ENCODE measurements at regions not wholly inside any gene's neighbourhood (a gene's known extent, or its start where the extent isn't known, plus 50 kb on each side); places are given as distances from the start of the nearest gene placed in this dataset.

DNA sequence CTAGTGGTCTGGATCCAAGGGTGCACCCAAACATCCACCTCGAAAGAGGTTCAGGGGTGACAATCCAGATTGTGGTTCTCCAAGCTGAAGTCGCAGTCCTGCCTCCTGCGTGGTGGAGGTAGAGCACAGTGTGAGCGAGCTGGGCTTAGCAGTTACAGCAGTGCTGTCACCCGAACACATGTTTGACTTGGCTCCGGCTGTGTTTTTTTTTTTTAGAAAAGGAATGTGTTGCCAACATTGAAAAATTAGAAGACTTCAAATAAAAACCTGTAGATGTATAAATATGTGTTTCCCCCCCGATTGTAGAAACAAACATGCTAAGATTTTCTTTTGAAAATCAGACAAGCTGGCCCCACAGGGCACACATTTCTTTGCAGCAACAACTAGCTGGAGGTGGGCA lies 530.8 kb downstream of the SHQ1 start:
- no peak for DNase-seq

DNA sequence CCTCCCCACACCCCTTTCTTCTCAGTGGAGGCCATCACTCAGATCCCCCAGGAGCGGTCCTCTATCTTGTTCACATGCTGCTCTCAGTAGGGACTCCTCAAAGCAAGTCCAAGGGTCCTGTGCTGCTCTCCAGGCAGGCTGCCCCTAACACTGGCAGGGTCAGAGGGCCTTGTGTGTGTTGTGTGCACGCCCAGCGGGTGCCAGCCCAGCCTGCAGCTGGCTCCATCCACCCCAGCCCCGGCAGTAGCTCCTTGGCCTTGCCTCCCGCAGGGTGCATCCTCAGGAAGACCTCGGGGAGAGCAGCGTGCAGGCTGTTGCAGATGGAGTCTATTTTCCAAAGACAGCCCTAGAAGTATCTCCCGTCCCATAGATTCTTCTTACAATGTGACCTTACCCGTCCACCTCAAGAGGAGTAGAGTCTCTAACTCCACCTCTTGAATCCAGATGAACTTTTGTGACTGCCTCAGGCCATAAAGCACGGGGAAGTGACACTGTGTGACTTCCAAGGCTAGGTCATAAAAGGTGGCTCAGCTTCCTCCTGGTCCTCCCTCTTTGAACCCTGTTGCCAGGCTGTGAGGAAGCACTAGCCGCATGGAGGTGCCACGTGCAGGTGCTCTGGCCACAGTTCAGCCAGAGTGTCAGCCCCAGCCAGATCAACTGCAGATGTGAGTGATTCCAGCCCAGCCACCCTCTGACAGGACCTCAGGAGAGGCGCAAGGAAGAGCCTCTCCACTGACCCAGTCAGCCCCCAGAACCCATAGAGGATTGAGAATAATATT lies 531.6 kb downstream of the SHQ1 start:
- no peak for DNase-seq

DNA sequence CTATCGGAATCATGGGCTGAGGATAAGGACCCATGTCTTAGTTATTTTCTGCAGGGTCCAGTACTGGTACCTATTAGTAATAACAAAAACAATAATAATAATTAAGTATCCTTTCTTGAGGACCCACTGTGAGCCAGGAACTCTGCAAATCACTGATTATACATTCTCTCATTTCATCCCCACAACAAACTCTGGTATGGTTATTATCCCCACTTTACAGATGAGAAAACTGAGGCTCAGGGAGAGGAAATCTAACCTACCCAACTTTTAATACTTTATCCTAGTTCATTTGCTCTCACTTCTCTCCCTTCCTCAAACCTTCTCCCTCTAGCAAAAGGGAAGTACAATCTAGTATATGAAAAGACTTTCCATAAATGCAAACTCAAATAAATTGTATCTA lies 528.4 kb upstream of the PROK2 start:
- no peak for DNase-seq

DNA sequence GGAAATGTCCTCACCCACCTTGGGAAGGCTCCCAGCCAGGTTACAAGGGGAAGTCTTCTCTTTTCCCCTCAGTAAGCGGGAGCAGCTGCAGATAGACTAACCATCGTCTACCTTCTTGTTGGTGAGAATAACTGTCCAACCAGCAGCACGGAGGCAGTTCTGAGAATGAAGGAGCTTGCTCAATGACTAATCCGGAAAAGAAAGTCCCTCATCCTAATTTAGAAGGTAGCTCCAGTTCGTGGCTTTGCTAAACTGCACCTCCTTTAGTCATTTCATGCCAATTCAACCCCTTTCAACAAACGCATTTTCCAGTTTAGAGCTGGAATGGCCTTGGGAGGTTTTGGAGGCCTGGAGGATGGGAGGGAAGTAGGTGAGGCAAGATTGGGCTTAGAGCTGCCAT lies 527.4 kb upstream of the PROK2 start:
- DNase-seq = no peak

DNA sequence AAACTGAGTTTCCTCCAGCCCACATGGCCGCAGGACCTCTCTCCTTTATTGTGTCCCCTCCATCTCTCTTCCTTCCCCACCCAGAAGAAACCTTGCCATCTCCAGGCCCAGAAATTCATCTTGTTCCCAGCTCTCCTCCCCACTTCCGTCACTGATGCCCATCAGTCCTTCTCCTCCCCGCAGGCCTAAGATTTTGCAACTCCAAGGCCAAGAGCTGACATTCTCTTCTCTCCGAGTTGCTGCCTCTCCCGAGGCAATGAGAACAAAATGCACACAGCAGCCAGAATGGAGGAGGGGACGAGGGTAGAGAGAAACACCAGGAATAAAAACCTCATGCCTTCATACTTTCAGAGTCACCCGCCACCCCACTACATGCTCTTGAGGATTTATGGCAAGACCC lies 526.5 kb upstream of the PROK2 start:
- no peak for DNase-seq

DNA sequence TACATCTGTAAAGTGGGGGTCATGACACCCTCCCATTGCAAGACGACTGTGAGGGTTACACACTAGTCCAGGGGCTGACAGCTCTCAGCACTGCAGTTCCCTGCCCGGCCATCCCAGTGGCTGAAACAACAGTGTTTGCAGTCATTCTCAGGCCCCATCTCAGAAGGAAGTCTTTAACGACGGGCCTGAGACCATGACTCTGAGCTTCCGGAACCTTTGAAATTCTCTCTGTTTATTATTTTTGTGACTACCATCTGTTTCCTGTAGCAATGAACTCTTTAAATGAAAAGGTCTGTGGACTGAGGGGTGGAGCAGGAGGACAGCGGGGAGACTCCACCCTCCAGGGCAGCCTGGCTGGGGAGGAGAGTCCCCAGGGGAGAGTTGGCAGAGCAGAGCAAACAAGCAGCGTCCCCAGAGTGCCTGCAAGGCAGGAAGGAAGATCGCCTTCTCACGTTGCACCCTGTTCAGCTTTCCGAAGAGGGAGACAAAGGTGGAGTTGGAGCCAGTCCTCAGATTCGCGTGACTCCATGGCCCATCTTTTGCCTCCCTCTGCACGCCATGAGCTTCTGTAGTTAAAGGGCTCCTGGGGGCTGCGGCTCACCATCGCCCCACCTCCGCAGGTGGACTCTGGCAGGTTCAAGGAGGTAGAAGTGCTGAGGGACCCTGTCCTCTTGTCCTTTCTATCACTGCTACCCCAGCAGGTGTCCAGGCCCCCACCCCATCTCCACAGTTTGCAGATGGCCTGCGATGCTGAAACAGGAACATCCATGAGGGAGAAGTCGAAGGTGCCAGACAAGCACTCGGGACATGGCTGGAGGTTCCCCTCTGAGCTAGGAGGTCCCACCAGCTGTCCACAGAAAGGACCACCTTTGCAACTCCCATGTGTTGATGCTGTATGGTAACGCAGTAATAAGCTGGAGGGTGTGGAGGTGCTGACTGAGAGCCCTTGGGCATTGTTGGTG lies 525.8 kb upstream of the PROK2 start:
- DNase-seq = no peak

DNA sequence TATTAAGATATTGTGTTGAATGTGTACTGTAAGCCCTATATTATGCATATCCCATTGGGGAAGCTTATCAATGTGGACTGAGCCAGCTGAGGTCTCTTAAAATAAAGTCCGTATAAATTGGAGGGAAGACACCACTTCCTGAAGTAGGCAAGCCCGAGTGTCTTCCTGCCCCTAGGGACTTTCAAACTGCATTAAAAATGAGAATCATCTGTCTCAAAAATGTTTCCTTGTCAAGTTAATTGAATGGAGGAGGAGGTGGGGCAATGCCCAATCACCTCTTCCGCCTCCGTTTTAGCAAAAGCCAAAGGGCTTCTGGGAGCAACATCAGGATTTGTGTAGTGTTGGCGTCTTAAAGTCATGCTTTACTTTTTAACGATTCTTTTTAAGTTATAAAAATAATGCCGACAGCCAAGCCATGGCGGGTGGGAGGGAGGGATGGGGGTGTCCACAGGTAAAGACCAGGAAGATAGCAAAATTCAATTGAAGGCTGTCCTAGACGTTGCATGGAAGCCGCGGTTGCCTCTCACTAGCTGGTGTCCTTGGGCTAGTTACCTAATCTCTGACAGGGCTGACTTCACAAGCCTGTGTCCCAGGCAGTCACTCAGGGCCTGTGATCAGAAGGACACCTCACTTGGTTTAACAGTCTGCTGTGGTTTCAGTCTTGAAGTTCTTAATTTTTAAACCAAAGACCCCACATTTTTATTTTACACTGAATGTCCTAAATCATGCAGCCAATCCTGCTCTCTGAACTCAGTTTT lies 524.9 kb upstream of the PROK2 start:
- DNase-seq = no peak

DNA sequence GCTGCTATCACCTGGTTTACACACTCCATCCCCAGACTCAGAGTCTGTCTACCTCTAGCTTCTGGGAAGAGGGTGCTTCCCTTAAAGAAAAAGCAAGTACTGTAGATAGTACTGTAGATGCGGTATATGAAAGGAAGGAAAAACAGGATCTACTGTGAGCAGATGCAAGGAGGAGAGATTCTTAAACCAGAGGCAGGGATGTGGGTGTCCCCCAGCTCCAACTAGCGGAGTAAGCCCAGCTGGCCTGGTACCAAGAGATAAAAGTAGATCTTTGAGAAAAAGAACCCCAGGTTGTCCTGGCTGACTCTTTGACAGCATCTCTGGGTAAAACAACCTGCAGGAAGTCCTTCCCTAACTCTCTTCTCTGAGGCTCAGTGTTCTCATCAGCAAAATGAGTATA lies 523.7 kb upstream of the PROK2 start:
- no peak for DNase-seq

DNA sequence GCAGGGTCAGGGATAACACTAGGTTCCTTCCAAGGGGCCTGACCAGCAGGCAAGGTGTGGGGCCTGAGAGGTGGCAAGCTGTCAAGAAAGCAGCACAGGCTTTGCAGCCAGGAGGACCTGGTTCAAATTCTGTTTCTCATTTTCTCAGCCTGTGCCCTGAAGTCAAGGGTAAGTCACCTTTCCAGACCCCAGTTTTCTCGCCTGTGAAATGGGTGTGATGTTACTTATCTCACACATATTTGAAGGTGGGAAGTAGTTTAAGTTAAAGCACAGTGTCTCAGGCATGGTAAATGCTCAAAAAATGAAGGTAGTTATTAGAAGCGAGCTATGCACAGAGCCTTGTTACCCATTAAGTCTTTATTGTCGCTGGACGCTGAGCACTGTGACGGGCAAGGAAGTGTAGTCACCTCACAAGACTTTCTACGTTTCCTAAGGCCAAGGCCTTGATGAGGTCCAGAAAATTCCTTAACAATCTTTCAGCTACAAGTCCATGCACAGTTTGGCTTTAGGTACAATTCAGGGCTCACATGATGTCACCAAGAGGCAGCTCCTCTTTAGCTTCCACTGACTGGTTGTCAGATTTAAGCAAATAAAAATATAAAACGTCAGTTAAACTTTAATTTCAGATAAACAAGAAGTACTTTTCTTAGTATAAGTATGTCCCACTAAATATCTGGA lies 522.6 kb upstream of the PROK2 start:
- no peak for DNase-seq

DNA sequence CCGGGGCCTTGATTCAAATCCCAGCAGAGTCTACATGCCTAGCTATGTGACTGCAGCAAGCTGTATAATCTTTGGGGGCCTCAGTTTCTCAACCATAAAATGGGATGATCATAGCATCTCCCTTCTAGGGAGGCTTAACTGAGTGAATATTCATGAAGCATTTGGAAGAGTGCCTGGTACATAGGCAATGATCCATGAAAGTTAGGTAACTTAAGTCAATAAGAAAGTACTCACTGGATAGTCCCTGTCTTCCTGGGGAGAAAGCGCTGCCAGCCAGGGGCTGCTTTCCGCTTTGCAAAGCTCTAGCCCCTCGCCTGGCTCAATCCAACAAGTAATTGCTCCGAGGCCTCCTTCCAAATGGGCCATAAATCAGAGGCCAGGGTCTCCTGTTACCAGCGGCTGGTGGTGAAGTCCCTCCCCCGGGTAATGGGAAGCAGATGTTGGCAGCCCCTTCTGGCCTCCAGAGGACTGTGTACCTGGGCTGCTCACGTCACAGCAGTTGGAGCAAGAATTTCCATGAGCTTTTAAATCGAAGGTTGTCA lies 521.9 kb upstream of the PROK2 start:
- peak; percentile 75 for DNase-seq

DNA sequence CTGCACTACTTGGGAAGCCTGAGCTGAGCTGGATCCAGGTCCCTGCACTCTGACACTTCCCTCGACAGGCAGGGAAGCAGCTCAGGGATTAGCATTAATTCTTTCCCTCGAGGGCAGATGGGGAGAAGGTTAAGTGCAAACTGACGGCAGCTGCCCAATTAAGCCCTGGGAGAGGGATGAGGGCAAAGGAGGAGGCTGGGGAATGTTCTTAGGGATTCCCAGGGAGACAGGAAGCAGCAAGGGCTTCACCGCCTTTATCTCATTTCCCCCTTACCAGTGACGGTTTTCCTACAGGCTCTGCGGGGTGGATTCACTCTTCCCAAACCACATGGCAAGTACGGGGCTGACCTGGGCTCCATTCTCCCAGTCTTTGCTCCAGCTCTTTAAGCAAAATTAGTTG lies 519.0 kb upstream of the PROK2 start:
- peak; percentile 67 for DNase-seq

DNA sequence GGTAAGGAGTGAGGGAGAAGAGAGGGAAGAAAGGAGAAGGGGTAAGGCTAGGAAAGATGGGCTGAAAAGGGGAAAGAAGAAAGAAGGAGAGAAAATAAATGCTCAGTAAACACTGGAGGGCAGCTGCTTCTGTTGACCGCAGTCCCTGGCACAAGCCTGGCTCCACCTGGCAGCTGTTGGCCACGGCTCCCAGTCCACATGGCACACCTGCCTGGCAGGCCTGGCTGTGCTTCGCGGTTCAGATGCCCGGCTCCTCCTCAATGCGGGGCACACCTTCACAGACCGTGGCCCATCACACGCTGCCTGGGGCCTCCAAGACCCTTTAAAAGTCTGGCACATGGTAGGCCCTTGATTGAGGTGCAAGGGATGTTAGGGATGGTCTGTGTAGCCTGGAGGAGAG lies 516.8 kb upstream of the PROK2 start:
- no peak for DNase-seq

DNA sequence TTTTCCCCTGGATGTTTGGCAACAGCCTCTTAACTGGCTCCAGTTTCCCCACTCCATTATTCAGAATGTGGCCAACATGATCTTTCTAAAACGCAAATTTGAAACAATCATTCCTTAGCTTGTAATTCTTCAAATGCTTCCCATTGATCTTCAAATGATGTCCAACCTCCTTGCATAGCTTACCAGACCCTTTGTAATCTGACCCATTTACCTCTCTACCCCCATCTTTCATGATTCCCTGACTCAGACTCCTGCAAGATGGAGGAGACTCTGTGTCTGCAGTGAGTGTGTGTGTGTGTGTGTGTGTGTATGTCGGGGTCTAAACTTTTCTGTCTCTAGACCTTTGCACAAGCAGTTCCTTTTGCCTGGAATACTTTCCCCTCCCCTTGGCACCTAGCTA lies 515.7 kb upstream of the PROK2 start:
- DNase-seq = no peak

DNA sequence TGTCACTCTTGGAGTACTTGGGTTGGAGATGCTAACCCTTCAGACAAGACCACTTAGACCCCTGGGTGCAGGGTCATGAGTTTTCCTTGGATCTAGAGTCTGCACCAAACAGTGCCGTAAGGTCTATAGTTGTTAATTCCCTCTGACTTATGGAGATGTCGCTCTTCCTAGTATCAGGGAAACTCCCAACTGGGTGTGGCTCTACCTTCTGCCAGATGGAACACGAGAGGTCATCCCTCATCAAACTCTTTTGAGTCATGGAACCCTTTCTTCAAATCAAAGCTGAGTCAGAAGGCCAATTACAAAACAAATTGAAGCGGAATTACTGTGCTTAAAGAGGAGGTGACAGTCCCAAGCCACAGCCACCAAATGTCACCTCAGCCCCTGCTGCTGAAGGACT lies 514.9 kb upstream of the PROK2 start:
- DNase-seq = no peak

DNA sequence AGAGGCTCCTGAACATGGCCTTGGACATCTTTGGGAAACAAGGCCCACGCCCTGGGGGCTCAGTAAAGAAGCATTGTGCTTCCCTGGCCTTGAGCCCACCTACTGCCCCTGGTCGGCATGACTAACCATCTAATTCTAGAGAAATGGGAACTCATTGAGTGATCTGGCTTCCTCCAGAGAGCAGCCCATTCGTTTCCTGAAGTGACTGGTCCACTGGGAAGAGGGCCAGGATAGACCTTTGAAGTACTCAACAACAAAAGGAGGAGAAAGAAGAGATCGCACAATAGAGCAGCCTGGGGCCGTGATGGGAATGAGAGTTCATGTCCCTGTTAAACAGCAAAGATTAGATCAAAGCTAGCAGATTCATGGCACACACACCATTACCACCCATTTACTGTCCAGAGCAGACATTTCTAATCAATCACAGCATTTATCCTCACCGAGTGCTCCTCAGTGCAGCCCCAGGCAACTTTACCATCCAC lies 514.4 kb upstream of the PROK2 start:
- no peak for DNase-seq

DNA sequence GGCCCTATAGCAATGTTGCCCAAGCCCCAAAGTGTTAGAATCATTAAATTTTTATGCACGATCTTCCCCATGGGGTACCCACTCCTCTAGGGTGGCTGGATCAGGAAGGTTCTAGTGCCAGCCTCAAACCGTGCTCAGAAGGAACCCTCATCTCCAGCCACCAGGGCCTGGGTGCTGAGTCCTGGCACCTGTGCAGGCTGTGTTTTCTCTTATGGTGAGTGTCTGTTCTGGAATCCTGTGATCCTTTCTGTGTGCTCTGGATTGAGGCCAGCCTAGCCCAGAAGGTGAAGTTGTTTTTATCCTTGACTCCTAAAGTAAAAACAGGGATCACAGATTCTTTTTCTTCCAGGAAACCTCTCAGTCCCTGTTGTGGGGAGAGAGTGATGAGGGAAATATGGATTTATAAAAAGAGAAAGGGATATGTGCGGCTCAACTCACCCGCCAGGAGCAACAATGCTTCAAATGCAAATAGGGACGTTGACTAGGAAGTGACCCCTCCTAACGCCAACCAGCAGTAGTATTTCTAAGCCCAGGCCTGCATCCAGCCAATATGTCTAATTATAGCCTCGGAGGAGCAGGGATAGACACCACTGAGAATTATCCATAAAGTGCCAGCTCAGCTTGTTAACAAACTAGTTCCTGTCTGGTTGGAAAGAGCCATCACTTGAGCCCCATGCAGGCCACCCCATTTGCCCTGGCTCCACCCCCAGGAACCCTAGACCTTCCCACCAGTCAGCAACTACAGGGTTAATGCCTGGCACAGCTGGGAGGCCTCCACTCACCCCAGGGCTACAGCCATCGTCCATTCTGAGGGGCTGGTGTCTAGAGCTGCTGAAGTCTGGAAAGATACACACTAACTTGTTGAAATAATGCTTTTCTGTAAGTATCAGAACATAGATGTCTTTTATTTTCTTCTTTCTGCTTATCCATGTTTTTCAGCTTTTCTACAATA lies 513.5 kb upstream of the PROK2 start:
- DNase-seq = no peak

DNA sequence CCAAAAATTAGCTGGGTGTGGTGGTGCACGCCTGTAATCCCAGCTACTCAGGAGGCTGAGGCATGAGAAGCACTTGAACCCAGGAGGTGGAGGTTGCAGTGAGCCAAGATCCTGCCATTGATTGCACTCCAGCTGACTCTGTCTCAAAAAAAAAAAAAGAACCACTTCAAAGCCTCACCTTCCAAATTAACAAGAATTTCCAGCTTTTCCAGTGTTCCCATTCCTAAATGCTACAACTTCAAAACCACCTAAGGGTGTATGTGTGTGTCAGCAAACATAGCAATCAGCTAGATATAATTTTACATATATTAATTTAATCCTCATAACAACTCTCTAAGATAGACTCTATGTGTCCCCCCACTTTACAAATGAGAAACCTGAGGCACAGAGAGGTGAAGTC lies 512.5 kb upstream of the PROK2 start:
- no peak for DNase-seq

DNA sequence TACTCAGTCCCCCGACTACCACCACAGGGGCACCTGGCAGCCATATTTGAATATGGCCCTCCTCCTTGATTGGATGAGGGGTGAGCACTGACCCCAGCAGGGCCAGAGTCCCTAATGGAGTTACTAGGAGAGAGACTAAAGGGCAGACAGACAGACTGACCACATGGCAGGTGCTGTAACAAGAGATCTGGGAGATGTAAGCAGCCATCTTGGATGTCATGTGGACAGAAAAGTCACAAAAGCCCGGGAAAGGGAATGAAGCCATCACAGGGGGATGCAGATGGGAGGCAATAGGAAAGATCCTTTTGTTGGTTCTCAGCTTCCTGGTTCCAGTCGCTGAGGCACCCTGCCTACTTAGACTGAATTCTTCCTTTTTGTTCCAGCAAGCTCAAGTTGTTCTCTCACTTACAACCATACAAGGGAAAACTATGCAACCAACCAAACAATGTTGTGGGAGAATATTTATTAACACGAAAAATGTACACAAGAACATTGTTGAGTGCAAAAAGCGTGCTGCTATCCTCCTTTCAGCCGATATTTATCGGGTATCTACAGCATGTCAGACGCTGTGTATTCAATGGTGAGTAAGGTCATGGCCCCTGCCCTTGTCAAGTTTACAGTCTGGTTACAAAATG lies 511.6 kb upstream of the PROK2 start:
- no peak for DNase-seq

DNA sequence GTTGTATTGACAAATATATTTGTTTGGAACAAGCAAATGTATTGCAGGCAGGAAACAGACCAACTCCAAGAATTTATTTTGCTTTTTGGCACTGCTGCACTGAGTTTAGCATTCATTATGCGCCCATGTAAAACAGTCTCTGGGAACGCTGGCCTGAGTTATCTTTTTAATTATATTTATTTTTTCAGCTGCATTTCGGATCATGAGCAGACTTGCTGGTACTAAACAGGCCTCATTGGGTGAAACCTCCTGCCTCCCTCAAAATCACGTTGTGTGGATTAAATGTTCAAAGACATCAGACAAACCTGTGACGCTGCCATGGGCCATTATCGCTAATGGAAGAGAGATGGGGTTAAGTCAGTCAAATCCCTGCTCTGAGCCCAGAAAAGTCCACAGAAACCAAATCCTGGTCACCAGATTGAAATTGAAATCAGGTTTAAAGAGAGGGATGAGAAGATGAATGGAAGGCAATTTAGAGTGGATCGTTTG lies 511.1 kb upstream of the PROK2 start:
- peak; percentile 49 for DNase-seq

DNA sequence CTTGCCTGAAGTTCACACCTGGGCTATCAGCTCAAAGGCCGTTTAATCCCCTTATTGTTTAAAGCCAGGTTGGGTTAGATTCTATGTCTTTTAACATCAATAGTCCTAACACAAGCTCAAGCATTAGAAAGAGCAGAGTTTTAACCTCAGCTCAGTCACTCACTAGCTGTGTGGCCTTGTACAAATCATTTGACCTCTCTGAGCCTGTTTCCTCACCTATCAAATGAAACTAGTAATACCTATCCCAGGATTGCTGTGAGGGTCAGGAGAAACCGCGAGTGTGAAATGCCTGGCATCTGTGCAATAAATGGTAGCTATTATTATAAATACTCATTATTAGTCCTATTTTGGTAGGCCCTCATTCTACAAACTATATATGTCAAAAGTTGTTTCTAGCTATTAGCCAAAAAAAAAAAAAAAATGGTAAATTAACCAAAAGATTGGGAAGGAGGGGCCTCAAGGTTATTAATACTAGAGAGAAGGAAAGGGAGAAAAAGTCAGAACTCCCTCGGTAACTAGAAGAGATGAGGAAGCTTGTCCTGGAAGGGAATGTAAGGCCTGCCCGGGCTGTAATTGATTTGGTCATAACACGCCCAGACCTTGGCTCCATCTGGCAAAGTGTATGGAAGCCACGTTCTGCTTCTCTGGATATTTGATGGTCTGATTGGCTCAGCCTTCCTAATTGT lies 510.5 kb upstream of the PROK2 start:
- DNase-seq = no peak
